Endothelial cell of umbilical vein (primary cell): ENCODE measurements at regions not wholly inside any gene's neighbourhood (a gene's known extent, or its start where the extent isn't known, plus 50 kb on each side); places are given as distances from the start of the nearest gene placed in this dataset.
"Not testable (repeated sequence)": the region's sequence is repeated elsewhere in the genome, so short reads cannot be mapped to it uniquely, and the experiment has no call there.

ENCODE experiments used
- BruUV-seq: library from RNA; stranded (reverse); fragments of 400-500 nt; replicated peaks from 2 replicates; lab custom pipeline; 2021; lab: Mats Ljungman, UMichigan
- CTCF ChIA-PET: fragments of 300-600, 350-600 bp; sonication (Branson Sonifier 250); formaldehyde crosslinking; loops from one replicate; lab custom pipeline; 2021; ENCODE audit warnings: antibody characterized with exemption, inconsistent platforms; lab: Charles Lee
- POLR2A ChIA-PET: fragments of 300-600, 350-600 bp; sonication (Branson Sonifier 250); formaldehyde crosslinking; loops from one replicate; lab custom pipeline; 2021; ENCODE audit warnings: antibody characterized with exemption, inconsistent platforms; lab: Charles Lee
- DNase-seq: peaks from one replicate; pipeline ENCODE4 v3.0.0-alpha.2; 2011; ENCODE audit warnings: low read depth, low spot score
- FAIRE-seq: peaks from 2 replicates; lab custom pipeline; 2011; peaks lifted over from hg19 to GRCh38; lab: Jason Lieb, UNC
- H2AFZ ChIP-seq: 2 replicates; pipeline ENCODE4 v1.6.0; 2012; ENCODE audit warnings: low read depth, low read length, control low read depth, inconsistent platforms
- H3K27ac ChIP-seq: 2 replicates; pipeline ENCODE4 v1.5.1; 2011; ENCODE audit warnings: low read depth, mild to moderate bottlenecking, control low read depth, low read length, moderate library complexity; ENCODE audit not compliant: insufficient read depth
- H3K27me3 ChIP-seq, 2 experiments: 2 replicates each; pipeline versions ENCODE4 v1.6.0 to v1.6.1; 2011; ENCODE audit warnings: low read length in 2 of 2, mixed read lengths in 1 of 2; ENCODE audit not compliant: control insufficient read depth in 2 of 2, insufficient read depth in 2 of 2
- H3K36me3 ChIP-seq, 2 experiments: 2 replicates in 1 of 2; 3 replicates in 1 of 2; pipeline ENCODE4 v1.5.1; 2011; ENCODE audit warnings: low read length in 2 of 2, mild to moderate bottlenecking in 1 of 2, moderate library complexity in 1 of 2; ENCODE audit not compliant: control insufficient read depth in 2 of 2, insufficient read depth in 2 of 2; ENCODE audit errors: extremely low read depth in 1 of 2
- H3K4me1 ChIP-seq: 3 replicates; pipeline ENCODE4 v1.5.1; 2011; ENCODE audit warnings: mild to moderate bottlenecking, low read length; ENCODE audit not compliant: control insufficient read depth, insufficient read depth; ENCODE audit errors: extremely low read depth
- H3K4me2 ChIP-seq: 2 replicates; pipeline ENCODE4 v1.6.1; 2011; ENCODE audit warnings: low read length, control low read depth, mixed read lengths; ENCODE audit not compliant: insufficient read depth
- H3K4me3 ChIP-seq, 3 experiments: fragments of 200-600 bp in 1 of 3; sonication (generic), shearing (Covaris generic) in 1 of 3; replicated peaks in 1 of 3; 2 replicates each; pipeline ENCODE4 v1.5.1; 2011 to 2016; ENCODE audit warnings: control low read depth in 3 of 3, low read length in 3 of 3, mild to moderate bottlenecking in 2 of 3, inconsistent platforms in 1 of 3, low read depth in 1 of 3, moderate library complexity in 1 of 3; ENCODE audit not compliant: insufficient read depth in 1 of 3
- H3K79me2 ChIP-seq: 2 replicates; pipeline ENCODE4 v1.6.0; 2012; ENCODE audit warnings: low read length, inconsistent platforms; ENCODE audit not compliant: control insufficient read depth, insufficient read depth
- H3K9ac ChIP-seq: replicated peaks from 2 replicates; pipeline ENCODE3; 2011; ENCODE audit warnings: low read length, control low read depth; ENCODE audit not compliant: insufficient read depth; ENCODE audit errors: extremely low read depth
- H3K9me1 ChIP-seq: replicated peaks from 3 replicates; pipeline ENCODE4 v1.6.0; 2011; ENCODE audit warnings: mild to moderate bottlenecking, low read length; ENCODE audit not compliant: control insufficient read depth, insufficient read depth; ENCODE audit errors: extremely low read depth
- H3K9me3 ChIP-seq: replicated peaks from 2 replicates; pipeline ENCODE4 v1.5.1; 2012; ENCODE audit warnings: low read length, inconsistent platforms; ENCODE audit not compliant: control insufficient read depth, insufficient read depth
- H4K20me1 ChIP-seq: replicated peaks from 2 replicates; pipeline ENCODE3; 2011; ENCODE audit warnings: mild to moderate bottlenecking, low read length; ENCODE audit not compliant: control insufficient read depth, insufficient read depth; ENCODE audit errors: extremely low read depth
- EZH2 ChIP-seq: IDR thresholded peaks from 2 replicates; pipeline ENCODE4 v1.6.1; 2012; ENCODE audit warnings: borderline replicate concordance, low read depth, mild to moderate bottlenecking, moderate library complexity, low read length, inconsistent platforms; ENCODE audit not compliant: severe bottlenecking
- GATA2 ChIP-seq: IDR thresholded peaks from 2 replicates; pipeline ENCODE4 v1.7.0; 2011; ENCODE audit warnings: low read depth, mild to moderate bottlenecking, moderate library complexity, mixed read lengths, low read length; ENCODE audit not compliant: insufficient read length, insufficient read depth
- dilution Hi-C: fragments of 300-500 bp; cut with MboI; formaldehyde crosslinking; loops from one replicate; pipeline ENCODE4 v1.15.0; 2019; ENCODE audit warnings: low sequenced_read_pairs; ENCODE audit not compliant: extremely low pct_ligation_motif_present
- intact Hi-C: fragments of 100-400 bp; cut with micrococcal nuclease; formaldehyde crosslinking; loops from one replicate; pipeline ENCODE4 v1.10.0; 2022
- TF ChIP-seq, protein P1 (sequence below): IDR thresholded peaks from 2 replicates; pipeline ENCODE4 v1.6.1; 2011; ENCODE audit not compliant: insufficient read depth, insufficient read length
- TF ChIP-seq, protein P2 (sequence below), 2 donors: IDR thresholded peaks; 1 replicate in 1 of 2; 2 replicates in 1 of 2; pipeline ENCODE4 v1.5.1; 2011; ENCODE audit warnings: low read length in 2 of 2, mild to moderate bottlenecking in 2 of 2, moderate library complexity in 2 of 2, control low read depth in 1 of 2, inconsistent platforms in 1 of 2, low read depth in 1 of 2; ENCODE audit not compliant: insufficient read depth in 1 of 2; ENCODE audit errors: extremely low read depth in 1 of 2

DNA sequence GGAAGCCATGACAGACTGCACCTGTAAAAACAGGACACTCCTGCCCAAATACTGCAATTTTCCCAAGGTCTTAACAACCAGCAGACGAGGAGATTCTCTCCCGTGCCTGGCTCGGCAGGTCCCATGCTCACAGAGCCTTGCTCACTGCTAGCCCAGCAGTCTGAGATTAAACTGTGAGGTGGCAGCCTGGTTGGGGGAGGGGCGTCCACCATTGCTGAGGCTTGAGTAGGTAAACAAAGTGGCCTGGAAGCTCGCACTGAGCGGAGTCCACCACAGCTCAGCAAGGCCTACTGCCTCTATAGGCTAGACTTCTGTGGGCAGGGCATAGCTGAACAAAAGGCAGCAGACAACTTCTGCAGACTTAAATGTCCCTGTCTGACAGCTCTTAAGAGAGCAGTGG is 80.3 kb downstream of the ANXA5 start:
- H3K9me1 ChIP-seq, H3K9ac ChIP-seq, H4K20me1 ChIP-seq, intact Hi-C loops, H3K27me3 ChIP-seq, H3K4me1 ChIP-seq, dilution Hi-C loops, FAIRE-seq, H3K79me2 ChIP-seq, CTCF ChIA-PET, BruUV-seq, H3K36me3 ChIP-seq, DNase-seq, POLR2A ChIA-PET, H3K27ac ChIP-seq, H3K9me3 ChIP-seq, H3K4me3 ChIP-seq, H3K4me2 ChIP-seq, H2AFZ ChIP-seq: not testable (repeated sequence)

DNA sequence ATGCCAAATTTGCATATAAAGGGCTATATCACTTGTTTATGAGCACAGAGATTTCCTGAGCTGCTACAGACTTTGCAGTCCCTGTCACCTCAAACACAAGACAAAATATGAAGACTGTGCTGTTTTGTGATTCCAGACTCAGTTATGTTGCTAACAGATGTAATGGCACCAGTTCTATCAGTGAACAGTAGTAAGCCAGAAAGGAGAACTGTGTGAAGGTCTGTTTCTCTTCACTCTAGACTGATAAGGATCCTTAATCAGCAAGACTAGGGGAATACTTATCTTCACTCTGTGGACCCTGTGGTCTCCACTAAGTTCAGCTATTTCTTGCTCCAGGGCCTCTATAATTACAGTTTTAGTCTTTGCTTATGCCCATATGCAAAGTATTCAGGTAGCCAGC is 82.7 kb downstream of the ANXA5 start:
- H3K27ac ChIP-seq = no peak overlapping the region
- intact Hi-C loops = no loop called here
- H3K9me3 ChIP-seq = no peaks in the 10 kb centered on the region
- POLR2A ChIA-PET = no interaction called here
- CTCF ChIA-PET = no interaction called here
- H4K20me1 ChIP-seq = no peaks in the 10 kb centered on the region
- H3K4me3 ChIP-seq = no peak overlapping the region
- no peak overlapping the region for H3K4me2 ChIP-seq
- DNase-seq (no peak), FAIRE-seq (no peak)
- H2AFZ ChIP-seq = no peak overlapping the region
- no peaks in the 10 kb centered on the region for H3K4me1 ChIP-seq
- no peaks in the 10 kb centered on the region for H3K79me2 ChIP-seq
- TF ChIP-seq GATA2 = no peak
- TF ChIP-seq, protein P1, sequence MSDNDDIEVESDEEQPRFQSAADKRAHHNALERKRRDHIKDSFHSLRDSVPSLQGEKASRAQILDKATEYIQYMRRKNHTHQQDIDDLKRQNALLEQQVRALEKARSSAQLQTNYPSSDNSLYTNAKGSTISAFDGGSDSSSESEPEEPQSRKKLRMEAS = no peak
- TF ChIP-seq, protein P2, sequence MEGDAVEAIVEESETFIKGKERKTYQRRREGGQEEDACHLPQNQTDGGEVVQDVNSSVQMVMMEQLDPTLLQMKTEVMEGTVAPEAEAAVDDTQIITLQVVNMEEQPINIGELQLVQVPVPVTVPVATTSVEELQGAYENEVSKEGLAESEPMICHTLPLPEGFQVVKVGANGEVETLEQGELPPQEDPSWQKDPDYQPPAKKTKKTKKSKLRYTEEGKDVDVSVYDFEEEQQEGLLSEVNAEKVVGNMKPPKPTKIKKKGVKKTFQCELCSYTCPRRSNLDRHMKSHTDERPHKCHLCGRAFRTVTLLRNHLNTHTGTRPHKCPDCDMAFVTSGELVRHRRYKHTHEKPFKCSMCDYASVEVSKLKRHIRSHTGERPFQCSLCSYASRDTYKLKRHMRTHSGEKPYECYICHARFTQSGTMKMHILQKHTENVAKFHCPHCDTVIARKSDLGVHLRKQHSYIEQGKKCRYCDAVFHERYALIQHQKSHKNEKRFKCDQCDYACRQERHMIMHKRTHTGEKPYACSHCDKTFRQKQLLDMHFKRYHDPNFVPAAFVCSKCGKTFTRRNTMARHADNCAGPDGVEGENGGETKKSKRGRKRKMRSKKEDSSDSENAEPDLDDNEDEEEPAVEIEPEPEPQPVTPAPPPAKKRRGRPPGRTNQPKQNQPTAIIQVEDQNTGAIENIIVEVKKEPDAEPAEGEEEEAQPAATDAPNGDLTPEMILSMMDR (IDR thresholded peaks at IDR 0.05; ENCODE audit: extremely low read depth in 1 of 2, insufficient read depth in 1 of 2, low read depth in 1 of 2, low read length in 2 of 2) = no peak
- no peak for TF ChIP-seq EZH2
- H3K9me1 ChIP-seq = no peaks in the 10 kb centered on the region
- H3K9ac ChIP-seq = no peak overlapping the region
- no TSS peak for BruUV-seq
- dilution Hi-C loops = no loop called here
- peaks cover 0 to 2% of the 10 kb centered on the region in 2 experiments for H3K27me3 ChIP-seq
- no peaks in the 10 kb centered on the region for H3K36me3 ChIP-seq
